ENCODE measurements at regions not wholly inside any gene's neighbourhood (a gene's known extent, or its start where the extent isn't known, plus 50 kb on each side); places are given as distances from the start of the nearest gene placed in this dataset.

DNA sequence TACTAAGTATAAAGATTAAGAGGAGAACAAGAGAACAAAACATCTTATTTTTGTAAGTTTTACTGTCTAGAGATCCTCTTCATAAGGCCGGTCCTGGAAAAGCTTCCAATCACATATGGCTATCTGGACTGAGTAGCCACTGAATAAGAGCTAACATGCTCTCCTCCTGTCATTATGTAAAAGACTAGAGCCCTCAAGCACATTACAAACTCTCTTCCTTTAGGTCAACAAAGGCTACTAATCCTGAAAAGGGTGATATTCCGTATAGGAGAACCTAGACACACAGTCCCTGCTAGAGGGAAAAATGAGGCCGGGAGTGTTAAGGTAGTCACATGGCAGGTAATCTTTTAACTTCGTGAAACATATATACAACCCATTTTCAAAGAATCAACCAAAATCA is 665.6 kb downstream of the EFNA5 start:
- TF ChIP-seq POLR2AphosphoS5 (IDR thresholded peaks at IDR 0.05; ENCODE audit: low read depth, low read length) = no peak
- TF ChIP-seq POLR2A (IDR thresholded peaks at IDR 0.05; ENCODE audit: borderline replicate concordance, extremely low read depth, insufficient read depth, insufficient read length) = no peak
- TF ChIP-seq, protein P1, sequence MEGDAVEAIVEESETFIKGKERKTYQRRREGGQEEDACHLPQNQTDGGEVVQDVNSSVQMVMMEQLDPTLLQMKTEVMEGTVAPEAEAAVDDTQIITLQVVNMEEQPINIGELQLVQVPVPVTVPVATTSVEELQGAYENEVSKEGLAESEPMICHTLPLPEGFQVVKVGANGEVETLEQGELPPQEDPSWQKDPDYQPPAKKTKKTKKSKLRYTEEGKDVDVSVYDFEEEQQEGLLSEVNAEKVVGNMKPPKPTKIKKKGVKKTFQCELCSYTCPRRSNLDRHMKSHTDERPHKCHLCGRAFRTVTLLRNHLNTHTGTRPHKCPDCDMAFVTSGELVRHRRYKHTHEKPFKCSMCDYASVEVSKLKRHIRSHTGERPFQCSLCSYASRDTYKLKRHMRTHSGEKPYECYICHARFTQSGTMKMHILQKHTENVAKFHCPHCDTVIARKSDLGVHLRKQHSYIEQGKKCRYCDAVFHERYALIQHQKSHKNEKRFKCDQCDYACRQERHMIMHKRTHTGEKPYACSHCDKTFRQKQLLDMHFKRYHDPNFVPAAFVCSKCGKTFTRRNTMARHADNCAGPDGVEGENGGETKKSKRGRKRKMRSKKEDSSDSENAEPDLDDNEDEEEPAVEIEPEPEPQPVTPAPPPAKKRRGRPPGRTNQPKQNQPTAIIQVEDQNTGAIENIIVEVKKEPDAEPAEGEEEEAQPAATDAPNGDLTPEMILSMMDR (IDR thresholded peaks at IDR 0.05 in 2 of 3, conservative IDR thresholded peaks at IDR 0.05 in 1 of 3; ENCODE audit: borderline replicate concordance in 1 of 3, insufficient read depth in 1 of 3, low read depth in 2 of 3, low read length in 2 of 3) = no peak
- TF ChIP-seq, protein P2, sequence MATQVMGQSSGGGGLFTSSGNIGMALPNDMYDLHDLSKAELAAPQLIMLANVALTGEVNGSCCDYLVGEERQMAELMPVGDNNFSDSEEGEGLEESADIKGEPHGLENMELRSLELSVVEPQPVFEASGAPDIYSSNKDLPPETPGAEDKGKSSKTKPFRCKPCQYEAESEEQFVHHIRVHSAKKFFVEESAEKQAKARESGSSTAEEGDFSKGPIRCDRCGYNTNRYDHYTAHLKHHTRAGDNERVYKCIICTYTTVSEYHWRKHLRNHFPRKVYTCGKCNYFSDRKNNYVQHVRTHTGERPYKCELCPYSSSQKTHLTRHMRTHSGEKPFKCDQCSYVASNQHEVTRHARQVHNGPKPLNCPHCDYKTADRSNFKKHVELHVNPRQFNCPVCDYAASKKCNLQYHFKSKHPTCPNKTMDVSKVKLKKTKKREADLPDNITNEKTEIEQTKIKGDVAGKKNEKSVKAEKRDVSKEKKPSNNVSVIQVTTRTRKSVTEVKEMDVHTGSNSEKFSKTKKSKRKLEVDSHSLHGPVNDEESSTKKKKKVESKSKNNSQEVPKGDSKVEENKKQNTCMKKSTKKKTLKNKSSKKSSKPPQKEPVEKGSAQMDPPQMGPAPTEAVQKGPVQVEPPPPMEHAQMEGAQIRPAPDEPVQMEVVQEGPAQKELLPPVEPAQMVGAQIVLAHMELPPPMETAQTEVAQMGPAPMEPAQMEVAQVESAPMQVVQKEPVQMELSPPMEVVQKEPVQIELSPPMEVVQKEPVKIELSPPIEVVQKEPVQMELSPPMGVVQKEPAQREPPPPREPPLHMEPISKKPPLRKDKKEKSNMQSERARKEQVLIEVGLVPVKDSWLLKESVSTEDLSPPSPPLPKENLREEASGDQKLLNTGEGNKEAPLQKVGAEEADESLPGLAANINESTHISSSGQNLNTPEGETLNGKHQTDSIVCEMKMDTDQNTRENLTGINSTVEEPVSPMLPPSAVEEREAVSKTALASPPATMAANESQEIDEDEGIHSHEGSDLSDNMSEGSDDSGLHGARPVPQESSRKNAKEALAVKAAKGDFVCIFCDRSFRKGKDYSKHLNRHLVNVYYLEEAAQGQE (IDR thresholded peaks at IDR 0.05; ENCODE audit: low read depth) = no peak
- TF ChIP-seq ZNF274 (IDR thresholded peaks at IDR 0.05; ENCODE audit: low read depth, low read length) = no peak
- no peak for TF ChIP-seq ELF1 (IDR thresholded peaks at IDR 0.05; ENCODE audit: borderline replicate concordance, low read depth)
- TF ChIP-seq EZH2 (IDR thresholded peaks at IDR 0.05) = no peak
- TF ChIP-seq, protein P3, sequence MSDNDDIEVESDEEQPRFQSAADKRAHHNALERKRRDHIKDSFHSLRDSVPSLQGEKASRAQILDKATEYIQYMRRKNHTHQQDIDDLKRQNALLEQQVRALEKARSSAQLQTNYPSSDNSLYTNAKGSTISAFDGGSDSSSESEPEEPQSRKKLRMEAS (IDR thresholded peaks at IDR 0.05) = no peak

Measured in HCT116 (cell line).